Adrenal gland (tissue), 9 donors: ENCODE measurements at regions not wholly inside any gene's neighbourhood (a gene's known extent, or its start where the extent isn't known, plus 50 kb on each side); places are given as distances from the start of the nearest gene placed in this dataset.

Experiments
- DNase-seq, 7 donors: peaks; one replicate each; pipeline ENCODE4 v3.0.0-alpha.2; 2019 to 2020
- H3K27ac ChIP-seq, 5 donors: fragments of 200-600 bp; sonication (generic) in 4 of 5; 1 replicate in 3 of 5; 2 replicates in 2 of 5; pipeline versions ENCODE4 v1.5.1 to v1.8.0; 2016 to 2020; ENCODE audit warnings: mild to moderate bottlenecking in 1 of 5
- H3K27me3 ChIP-seq: fragments of 200-600 bp; 2 replicates; pipeline ENCODE4 v1.8.0; 2021
- H3K36me3 ChIP-seq, 2 donors: fragments of 200-600 bp; replicated peaks in 1 of 2; 1 replicate in 1 of 2; 2 replicates in 1 of 2; pipeline versions ENCODE4 v1.5.1 to v1.8.0; 2018 to 2022
- H3K4me1 ChIP-seq, 2 donors: fragments of 200-600 bp; replicated peaks in 1 of 2; 1 replicate in 1 of 2; 2 replicates in 1 of 2; pipeline versions ENCODE4 v1.5.1 to v1.8.0; 2018 to 2021
- H3K4me3 ChIP-seq, 4 donors: fragments of 200-600 bp; sonication (generic) in 3 of 4; one replicate each; pipeline ENCODE4 v1.5.1; 2016 to 2018
- H3K9me3 ChIP-seq, 3 donors: fragments of 200-600 bp; sonication (generic) in 1 of 3; replicated peaks in 1 of 3; 1 replicate in 2 of 3; 2 replicates in 1 of 3; pipeline versions ENCODE4 v1.5.1 to v1.8.0; 2016 to 2021
- CTCF ChIP-seq, 6 experiments: fragments of 450-650 bp in 4 of 6; fragments of 200-600 bp in 2 of 6; sonication (generic) in 1 of 6; IDR thresholded peaks; 1 replicate in 5 of 6; 2 replicates in 1 of 6; pipeline versions ENCODE4 v1.5.1 to v1.8.0; 2016 to 2021; ENCODE audit warnings: antibody characterized with exemption in 6 of 6, mild to moderate bottlenecking in 2 of 6, moderate library complexity in 1 of 6
- POLR2A ChIP-seq, 2 donors: fragments of 450-650 bp; IDR thresholded peaks; one replicate each; pipeline ENCODE4 v1.6.1; 2017; ENCODE audit warnings: antibody characterized with exemption in 2 of 2, mild to moderate bottlenecking in 2 of 2, moderate library complexity in 1 of 2
- WGBS, 4 donors: extraction: QIAGEN DNeasy Blood & Tissue Kit in 2 of 4; methylation state at CpG; one replicate each; pipeline versions ENCODE4 v1.1.5 to v1.1.7; 2013 to 2017; 5-methylcytosine and 5-hydroxymethylcytosine counted together
- intact Hi-C, 2 donors: fragments of 100-400 bp; cut with DNase I; formaldehyde crosslinking; loops; one replicate each; pipeline versions ENCODE4 v1.14.1 to v1.15.0; 2022 to 2023
- donor health status: healthy with polysubstance abuse.
- donor health status: Bipolar disorder and iron deficiency.
- donor health status: DM: yes; HTN: yes; CAD: no.
- donor health status: DM: no; HTN: no; CAD: no.
- donor health status: DM: no; HTN: no; CAD: no.

- H3K9me3 ChIP-seq, result no peaks in the 10 kb centered on the region
- H3K4me3 ChIP-seq, result no peak overlapping the region
- DNase-seq, result no peak
- no peaks in the 10 kb centered on the region for H3K4me1 ChIP-seq
- H3K27me3 ChIP-seq, result no peaks in the 10 kb centered on the region
- WGBS, 4 donors, result 50 to 60% (median 55%) methylated on average over 5 of the region's 5 CpGs
- TF ChIP-seq POLR2A (IDR thresholded peaks at IDR 0.05) (no peak), CTCF (IDR thresholded peaks at IDR 0.05) (no peak)
- H3K27ac ChIP-seq, result no peak overlapping the region
- intact Hi-C loops, result no loop called here
- no peaks in the 10 kb centered on the region for H3K36me3 ChIP-seq
Observed at GRCh38 chr9:30120666-30121065, 2263.8 kb upstream of the ACO1 start.

- Histone ChIP-seq H3K36me3 (no peaks in the 10 kb centered on the region), H3K27ac (no peak overlapping the region), H3K9me3 (no peaks in the 10 kb centered on the region), H3K4me3 (no peak overlapping the region), H3K4me1 (no peaks in the 10 kb centered on the region), H3K27me3 (no peaks in the 10 kb centered on the region)
- DNase-seq, result no peak
- TF ChIP-seq POLR2A (IDR thresholded peaks at IDR 0.05), result no peak
- TF ChIP-seq CTCF (IDR thresholded peaks at IDR 0.05), result no peak
- intact Hi-C loops, result no loop called here
- WGBS, 4 donors, result 80 to 88% (median 84%) methylated on average over 4 of the region's 4 CpGs
Observed at GRCh38 chr9:30121611-30122010, 2262.8 kb upstream of the ACO1 start.

GRCh38 chr9:30125881-30126280 lies 2258.6 kb upstream of the ACO1 start:
- no peak overlapping the region for H3K4me3 ChIP-seq
- H3K9me3 ChIP-seq, result no peaks in the 10 kb centered on the region
- H3K36me3 ChIP-seq, result no peaks in the 10 kb centered on the region
- no peak for TF ChIP-seq CTCF (IDR thresholded peaks at IDR 0.05)
- no peak for TF ChIP-seq POLR2A (IDR thresholded peaks at IDR 0.05)
- H3K27me3 ChIP-seq, result no peaks in the 10 kb centered on the region
- no peak for DNase-seq
- no peaks in the 10 kb centered on the region for H3K4me1 ChIP-seq
- H3K27ac ChIP-seq, result no peak overlapping the region
- intact Hi-C loops, result no loop called here

GRCh38 chr9:30127371-30127770 lies 2257.1 kb upstream of the ACO1 start:
- no peak for TF ChIP-seq CTCF (IDR thresholded peaks at IDR 0.05)
- no peaks in the 10 kb centered on the region for H3K36me3 ChIP-seq
- intact Hi-C loops, result no loop called here

More at GRCh38 chr9:30127371-30127770, 2257.1 kb upstream of the ACO1 start:
- H3K9me3 ChIP-seq, result no peaks in the 10 kb centered on the region
- no peaks in the 10 kb centered on the region for H3K27me3 ChIP-seq
- no peak for DNase-seq
- H3K4me3 ChIP-seq, result no peak overlapping the region
- H3K27ac ChIP-seq, result no peak overlapping the region
- no peaks in the 10 kb centered on the region for H3K4me1 ChIP-seq
